Mesendoderm (in vitro differentiated cells): ENCODE measurements at regions not wholly inside any gene's neighbourhood (a gene's known extent, or its start where the extent isn't known, plus 50 kb on each side); places are given as distances from the start of the nearest gene placed in this dataset.
"Not testable (repeated sequence)": the region's sequence is repeated elsewhere in the genome, so short reads cannot be mapped to it uniquely, and the experiment has no call there.

Experiments used
- DNase-seq: peaks from one replicate; pipeline ENCODE4 v3.0.0; 2013
- H2AK5ac ChIP-seq: 2 replicates; pipeline ENCODE4 v1.6.1; 2013; ENCODE audit warnings: low read length, inconsistent platforms
- H2BK120ac ChIP-seq: 2 replicates; pipeline ENCODE4 v1.6.1; 2013; ENCODE audit warnings: low read depth, mild to moderate bottlenecking, low read length, moderate library complexity, mixed read lengths
- H2BK15ac ChIP-seq: replicated peaks from 2 replicates; pipeline ENCODE4 v1.6.1; 2013; ENCODE audit warnings: low read depth, mild to moderate bottlenecking, moderate library complexity
- H2BK5ac ChIP-seq: 2 replicates; pipeline ENCODE4 v1.6.1; 2013; ENCODE audit warnings: low read length, inconsistent platforms
- H3K18ac ChIP-seq: 2 replicates; pipeline ENCODE4 v1.6.1; 2013; ENCODE audit warnings: mild to moderate bottlenecking, low read length, mixed read lengths
- H3K23ac ChIP-seq: one replicate; pipeline ENCODE4 v1.6.1; 2013; ENCODE audit warnings: low read length
- H3K27ac ChIP-seq: 2 replicates; pipeline ENCODE4 v1.5.1; 2013; ENCODE audit warnings: low read depth, mild to moderate bottlenecking, inconsistent platforms, low read length, moderate library complexity
- H3K27me3 ChIP-seq: 2 replicates; pipeline ENCODE4 v1.6.1; 2013; ENCODE audit warnings: low read length, control low read depth, mild to moderate bottlenecking, inconsistent platforms; ENCODE audit not compliant: insufficient read depth, poor library complexity
- H3K36me3 ChIP-seq: 2 replicates; pipeline ENCODE4 v1.6.1; 2013; ENCODE audit warnings: low read length, inconsistent platforms; ENCODE audit not compliant: control insufficient read depth, insufficient read depth
- H3K4ac ChIP-seq: one replicate; pipeline ENCODE4 v1.6.1; 2013; ENCODE audit warnings: low read depth, mild to moderate bottlenecking, low read length, moderate library complexity
- H3K4me1 ChIP-seq: 2 replicates; pipeline ENCODE4 v1.6.1; 2013; ENCODE audit warnings: low read depth, low read length, inconsistent platforms; ENCODE audit not compliant: control insufficient read depth
- H3K4me2 ChIP-seq: 2 replicates; pipeline ENCODE4 v1.6.1; 2013; ENCODE audit warnings: low read length
- H3K4me3 ChIP-seq: 2 replicates; pipeline ENCODE4 v1.5.1; 2013; ENCODE audit warnings: mild to moderate bottlenecking, low read length
- H3K56ac ChIP-seq: one replicate; pipeline ENCODE4 v1.6.1; 2013; ENCODE audit warnings: low read length
- H3K79me1 ChIP-seq: 2 replicates; pipeline ENCODE4 v1.6.1; 2013; ENCODE audit warnings: low read length, inconsistent platforms
- H3K79me2 ChIP-seq: 2 replicates; pipeline ENCODE4 v1.6.1; 2013; ENCODE audit warnings: mild to moderate bottlenecking, low read length; ENCODE audit not compliant: control insufficient read depth, insufficient read depth
- H3K9ac ChIP-seq: 2 replicates; pipeline ENCODE4 v1.6.1; 2013; ENCODE audit warnings: low read length, inconsistent platforms
- H4K5ac ChIP-seq: one replicate; pipeline ENCODE4 v1.6.1; 2013; ENCODE audit warnings: low read length
- H4K8ac ChIP-seq: one replicate; pipeline ENCODE4 v1.6.1; 2013; ENCODE audit warnings: low read depth, mild to moderate bottlenecking, control low read depth, low read length, moderate library complexity
- WGBS: extraction: QIAGEN DNeasy Blood & Tissue Kit; methylation state at CpG from one replicate; pipeline ENCODE4 v1.1.7; 2013; ENCODE audit warnings: low lambda C conversion rate, missing lambda C conversion rate; ENCODE audit not compliant: insufficient coverage; ENCODE audit errors: extremely low coverage; 5-methylcytosine and 5-hydroxymethylcytosine counted together

DNA sequence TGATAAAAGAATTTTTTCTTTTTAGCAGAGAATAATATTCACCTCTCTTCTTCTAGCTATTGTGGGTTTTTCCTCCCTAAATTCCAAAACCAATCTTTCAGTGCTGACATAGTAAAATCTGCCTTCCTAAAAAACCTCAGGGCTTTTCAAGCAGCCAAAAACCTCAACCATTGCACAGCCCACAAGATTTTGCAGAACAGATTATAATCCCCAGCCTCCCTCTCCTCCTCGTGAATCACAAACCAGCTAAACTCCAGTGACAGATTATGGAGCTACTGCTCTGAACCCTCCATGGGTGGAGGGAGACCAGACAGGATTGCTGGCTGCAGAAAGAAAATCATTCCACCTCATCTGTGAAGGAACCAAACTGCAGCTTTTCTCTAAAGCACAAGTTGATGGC is 341.6 kb downstream of the SOX9 start:
- H3K79me2 ChIP-seq, result no peaks in the 10 kb centered on the region
- H3K56ac ChIP-seq, result no peak overlapping the region
- H3K4ac ChIP-seq, result no peak overlapping the region
- H3K27me3 ChIP-seq, result no peaks in the 10 kb centered on the region
- H3K18ac ChIP-seq, result no peak overlapping the region
- H3K23ac ChIP-seq, result no peak overlapping the region
- H3K27ac ChIP-seq, result no peak overlapping the region
- H2AK5ac ChIP-seq, result no peak overlapping the region
- no peak overlapping the region for H2BK5ac ChIP-seq
- H3K4me2 ChIP-seq, result no peak overlapping the region
- no peak overlapping the region for H4K8ac ChIP-seq
- WGBS, result no CpG with 5 or more reads among the region's 1 CpG
- no peaks in the 10 kb centered on the region for H3K79me1 ChIP-seq
- DNase-seq, result no peak
- H2BK15ac ChIP-seq, result no peak overlapping the region
- H2BK120ac ChIP-seq, result no peak overlapping the region
- H3K4me1 ChIP-seq, result no peaks in the 10 kb centered on the region
- H3K4me3 ChIP-seq, result no peak overlapping the region
- H4K5ac ChIP-seq, result no peak overlapping the region
- H3K36me3 ChIP-seq, result no peaks in the 10 kb centered on the region
- H3K9ac ChIP-seq, result no peak overlapping the region

DNA sequence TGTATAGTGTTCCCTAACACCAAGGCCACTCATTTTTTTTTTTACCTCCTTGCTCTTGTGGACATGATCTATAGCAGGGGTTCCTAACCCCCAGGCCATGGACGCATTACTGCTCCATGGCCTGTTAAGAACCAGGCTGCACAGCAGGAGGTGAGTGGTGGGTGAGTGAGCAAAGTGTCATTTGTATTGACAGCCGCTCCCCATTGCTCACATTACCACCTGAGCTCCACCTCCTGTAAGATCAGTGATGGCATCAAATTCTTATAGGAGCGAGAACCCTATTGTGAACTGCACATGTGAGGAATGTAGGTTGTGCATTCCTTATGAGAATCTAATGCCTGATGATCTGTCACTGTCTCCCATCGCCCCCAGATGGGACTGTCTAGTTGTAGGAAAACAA is 342.0 kb downstream of the SOX9 start:
- H3K4ac ChIP-seq, result no peak overlapping the region
- H2BK120ac ChIP-seq, result no peak overlapping the region
- H2BK15ac ChIP-seq, result no peak overlapping the region
- no peak overlapping the region for H3K23ac ChIP-seq
- no peaks in the 10 kb centered on the region for H3K36me3 ChIP-seq
- no peak overlapping the region for H2BK5ac ChIP-seq
- no peak overlapping the region for H2AK5ac ChIP-seq
- H4K8ac ChIP-seq, result no peak overlapping the region
- no peak overlapping the region for H3K18ac ChIP-seq
- H3K79me2 ChIP-seq, result no peaks in the 10 kb centered on the region
- no peak overlapping the region for H3K4me2 ChIP-seq
- H3K27ac ChIP-seq, result no peak overlapping the region
- H3K4me1 ChIP-seq, result no peaks in the 10 kb centered on the region
- H3K4me3 ChIP-seq, result no peak overlapping the region
- H4K5ac ChIP-seq, result no peak overlapping the region
- H3K79me1 ChIP-seq, result no peaks in the 10 kb centered on the region
- DNase-seq, result no peak
- H3K27me3 ChIP-seq, result no peaks in the 10 kb centered on the region
- no CpG with 5 or more reads among the region's 4 CpGs for WGBS
- H3K56ac ChIP-seq, result no peak overlapping the region
- no peak overlapping the region for H3K9ac ChIP-seq

DNA sequence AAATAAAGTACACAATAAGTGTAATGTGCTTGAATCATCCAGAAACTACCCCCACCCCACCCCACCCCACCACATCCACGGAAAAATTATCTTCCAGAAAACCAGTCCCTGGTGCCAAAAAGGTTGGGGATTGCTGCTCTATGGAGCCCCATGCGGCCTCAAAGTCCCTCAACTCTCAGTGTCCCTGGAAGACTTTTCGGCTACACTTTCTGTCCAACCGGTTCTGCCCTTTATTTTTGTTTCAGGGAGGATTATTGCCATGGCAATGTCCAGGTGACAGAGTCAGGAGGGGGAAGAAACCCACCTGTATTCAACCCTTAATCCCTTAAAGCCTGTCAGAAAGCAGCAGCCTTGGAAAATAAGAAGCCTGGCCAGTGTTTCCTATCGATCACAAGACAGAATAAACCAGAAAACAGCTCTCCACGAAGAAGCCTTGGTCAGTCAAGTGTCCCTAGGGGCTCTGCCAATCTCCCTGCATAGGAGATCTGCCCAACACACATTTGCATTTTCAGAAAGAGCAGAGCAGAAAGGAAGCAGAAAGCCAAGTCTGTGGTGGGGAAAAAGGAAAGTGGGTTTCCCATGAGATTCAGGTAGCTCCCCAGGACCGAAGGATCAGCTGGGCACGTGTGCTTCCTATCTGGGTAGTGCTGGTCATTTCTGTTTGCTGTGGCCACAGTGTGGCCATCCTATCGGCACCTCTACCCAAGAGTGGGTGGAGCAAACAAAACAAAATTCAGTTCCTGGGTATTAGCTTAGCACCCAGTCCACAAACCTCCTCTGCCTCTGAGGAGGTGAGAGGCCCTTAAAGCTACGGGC is 342.7 kb downstream of the SOX9 start:
- H3K56ac ChIP-seq, result no peak overlapping the region
- no peaks in the 10 kb centered on the region for H3K36me3 ChIP-seq
- H3K27me3 ChIP-seq, result no peaks in the 10 kb centered on the region
- H3K79me1 ChIP-seq, result no peaks in the 10 kb centered on the region
- no peak overlapping the region for H3K18ac ChIP-seq
- H2BK120ac ChIP-seq, result no peak overlapping the region
- H3K4me2 ChIP-seq, result no peak overlapping the region
- H4K8ac ChIP-seq, result no peak overlapping the region
- H3K23ac ChIP-seq, result no peak overlapping the region
- WGBS, result no CpG with 5 or more reads among the region's 10 CpGs
- no peak overlapping the region for H3K4me3 ChIP-seq
- no peak overlapping the region for H3K27ac ChIP-seq
- H4K5ac ChIP-seq, result no peak overlapping the region
- no peak overlapping the region for H2BK15ac ChIP-seq
- H3K4me1 ChIP-seq, result no peaks in the 10 kb centered on the region
- no peak overlapping the region for H2BK5ac ChIP-seq
- H3K9ac ChIP-seq, result no peak overlapping the region
- DNase-seq, result no peak
- H2AK5ac ChIP-seq, result no peak overlapping the region
- H3K79me2 ChIP-seq, result no peaks in the 10 kb centered on the region
- no peak overlapping the region for H3K4ac ChIP-seq

DNA sequence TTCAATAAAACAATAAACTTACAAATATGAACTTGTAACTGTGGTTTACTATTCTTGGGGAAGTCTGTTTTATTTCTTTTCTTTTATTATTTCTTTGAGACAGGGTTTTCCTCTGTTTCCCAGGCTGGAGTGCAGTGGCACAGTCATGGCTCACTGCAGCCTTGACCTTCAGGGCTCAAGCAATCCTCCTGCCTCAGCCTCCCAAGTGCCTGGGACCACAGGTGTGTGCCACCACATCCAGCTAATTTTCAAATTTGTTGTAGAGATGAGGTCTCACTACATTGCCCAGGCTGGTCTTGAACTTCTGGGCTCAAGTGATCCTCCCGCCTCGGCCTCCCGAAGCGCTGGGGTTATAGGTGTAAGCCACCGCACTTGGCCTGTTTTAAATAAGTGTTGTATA is 343.4 kb downstream of the SOX9 start:
- H2BK15ac ChIP-seq, H4K5ac ChIP-seq, DNase-seq, H3K36me3 ChIP-seq, H3K4me2 ChIP-seq, H2BK5ac ChIP-seq, H3K79me2 ChIP-seq, H3K4me3 ChIP-seq, H3K79me1 ChIP-seq, H3K4me1 ChIP-seq, H3K27me3 ChIP-seq, H4K8ac ChIP-seq, H2BK120ac ChIP-seq, H3K56ac ChIP-seq, H3K23ac ChIP-seq, H3K18ac ChIP-seq, H3K4ac ChIP-seq, H3K9ac ChIP-seq, H2AK5ac ChIP-seq, H3K27ac ChIP-seq: not testable (repeated sequence)
- WGBS, result no CpG with 5 or more reads among the region's 5 CpGs

DNA sequence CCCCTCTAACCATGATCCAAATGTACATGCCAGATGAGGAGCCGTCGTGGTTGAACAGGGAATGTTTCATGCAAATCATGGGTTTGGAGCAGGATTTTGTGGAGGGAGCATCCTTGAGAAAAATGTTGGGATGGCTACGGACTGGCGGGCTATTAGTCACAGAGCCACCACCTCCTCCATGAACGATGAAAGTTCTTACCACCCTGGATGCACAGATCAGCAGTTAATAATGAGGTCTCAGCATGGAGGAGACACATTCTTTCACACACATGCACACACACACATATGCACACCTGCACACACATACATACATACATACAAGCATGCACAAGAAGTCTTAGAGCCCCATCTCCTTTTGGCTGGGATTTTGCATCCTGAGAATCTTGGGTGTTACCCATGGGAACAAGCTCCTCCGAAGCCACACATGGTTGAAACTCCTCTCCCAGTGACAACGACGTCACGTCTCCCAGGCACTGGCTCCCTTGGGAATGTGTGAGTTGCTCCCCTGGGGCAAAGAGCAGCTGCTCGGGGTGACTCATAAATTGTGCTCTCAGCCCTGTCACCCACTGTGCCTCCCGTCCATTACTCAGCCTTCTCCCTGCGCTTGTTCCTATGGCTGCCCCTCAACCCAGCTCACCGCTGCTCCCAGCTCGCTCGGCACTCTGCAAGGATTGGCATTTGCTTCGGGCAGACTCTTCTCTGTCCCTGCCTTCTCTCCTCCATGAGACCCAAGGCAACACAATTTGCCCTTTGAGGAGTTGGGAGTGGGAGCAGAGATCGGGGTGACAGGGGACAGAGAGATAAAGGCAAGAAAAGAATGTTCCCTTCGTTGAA is 344.6 kb downstream of the SOX9 start:
- Histone ChIP-seq H3K36me3 (no peaks in the 10 kb centered on the region), H2AK5ac (no peak overlapping the region), H2BK5ac (no peak overlapping the region), H3K4me1 (no peaks in the 10 kb centered on the region), H3K18ac (no peak overlapping the region), H3K4ac (no peak overlapping the region), H3K9ac (no peak overlapping the region), H3K4me2 (no peak overlapping the region), H4K5ac (no peak overlapping the region), H3K79me2 (no peaks in the 10 kb centered on the region), H3K27me3 (no peaks in the 10 kb centered on the region), H2BK15ac (no peak overlapping the region), H3K56ac (no peak overlapping the region), H4K8ac (no peak overlapping the region), H2BK120ac (no peak overlapping the region), H3K27ac (no peak overlapping the region), H3K23ac (no peak overlapping the region), H3K4me3 (no peak overlapping the region), H3K79me1 (no peaks in the 10 kb centered on the region)
- WGBS, result no CpG with 5 or more reads among the region's 18 CpGs
- peak; percentile 81 for DNase-seq
